Mammary epithelial cell (primary cell): ENCODE measurements at regions not wholly inside any gene's neighbourhood (a gene's known extent, or its start where the extent isn't known, plus 50 kb on each side); places are given as distances from the start of the nearest gene placed in this dataset.

Experiments
- CTCF ChIP-seq, 2 donors: IDR thresholded peaks in 1 of 2; conservative IDR thresholded peaks in 1 of 2; 2 replicates each; pipeline ENCODE4 v1.5.1; 2011 to 2012; ENCODE audit warnings: inconsistent platforms in 2 of 2, low read length in 2 of 2, mild to moderate bottlenecking in 2 of 2, control low read depth in 1 of 2, low read depth in 1 of 2; ENCODE audit not compliant: insufficient read depth in 1 of 2; ENCODE audit errors: extremely low read depth in 1 of 2
- EZH2 ChIP-seq: IDR thresholded peaks from 2 replicates; pipeline ENCODE4 v1.6.1; 2012; ENCODE audit warnings: low read length, inconsistent platforms, borderline replicate concordance

- TF ChIP-seq CTCF (conservative IDR thresholded peaks at IDR 0.05 in 1 of 2, IDR thresholded peaks at IDR 0.05 in 1 of 2; ENCODE audit: extremely low read depth in 1 of 2, insufficient read depth in 1 of 2, low read depth in 1 of 2, low read length in 2 of 2), result no peak
- no peak for TF ChIP-seq EZH2
Observed at GRCh38 chr6:11447265-11447664, 90.3 kb upstream of the TMEM170B start.
